GM18873 (cell line): ENCODE measurements at regions not wholly inside any gene's neighbourhood (a gene's known extent, or its start where the extent isn't known, plus 50 kb on each side); places are given as distances from the start of the nearest gene placed in this dataset.
"Not testable (repeated sequence)": the region's sequence is repeated elsewhere in the genome, so short reads cannot be mapped to it uniquely, and the experiment has no call there.

Experiments
- ATAC-seq: cut with Tn5 transposase; IDR thresholded peaks from one replicate; pipeline ENCODE4 v1.9.1; 2021; ENCODE audit warnings: mild to moderate bottlenecking, moderate library complexity, moderate number of reproducible peaks; ENCODE audit not compliant: unreplicated experiment, low FRiP score

DNA sequence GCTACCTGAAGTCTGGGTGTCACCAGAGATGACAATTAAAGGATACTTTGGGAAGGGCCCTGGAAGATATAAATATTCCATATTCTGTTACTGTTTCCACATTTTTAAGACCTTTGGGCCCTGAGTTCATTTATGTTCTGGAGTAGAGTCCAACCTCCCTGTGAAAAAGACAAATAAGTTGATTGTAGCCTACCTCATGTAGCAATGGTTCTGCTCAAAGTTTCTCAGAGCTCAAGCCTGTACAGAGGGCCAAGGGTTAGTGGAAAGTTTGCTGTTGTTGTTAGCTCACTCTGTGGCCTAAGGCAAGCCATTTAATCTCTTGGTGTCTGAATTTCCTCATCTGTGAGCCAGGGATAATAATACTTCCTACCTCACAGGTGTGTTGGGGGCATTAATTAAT is 284.7 kb upstream of the DDHD1 start:
- no peak for ATAC-seq

- no peak for ATAC-seq
Measured at GRCh38 chr14:53432378-53432802, 279.3 kb upstream of the DDHD1 start.

- no peak for ATAC-seq
Measured at GRCh38 chr14:53430870-53431269, 277.7 kb upstream of the DDHD1 start.

- no peak for ATAC-seq
Measured at GRCh38 chr14:53412819-53413675, 259.9 kb upstream of the DDHD1 start.

- ATAC-seq: no peak
Measured at GRCh38 chr14:53411125-53411524, 258.0 kb upstream of the DDHD1 start.

GRCh38 chr14:53409969-53410368 is 256.8 kb upstream of the DDHD1 start:
- ATAC-seq: no peak

GRCh38 chr14:53409289-53409688 is 256.2 kb upstream of the DDHD1 start:
- ATAC-seq: no peak

DNA sequence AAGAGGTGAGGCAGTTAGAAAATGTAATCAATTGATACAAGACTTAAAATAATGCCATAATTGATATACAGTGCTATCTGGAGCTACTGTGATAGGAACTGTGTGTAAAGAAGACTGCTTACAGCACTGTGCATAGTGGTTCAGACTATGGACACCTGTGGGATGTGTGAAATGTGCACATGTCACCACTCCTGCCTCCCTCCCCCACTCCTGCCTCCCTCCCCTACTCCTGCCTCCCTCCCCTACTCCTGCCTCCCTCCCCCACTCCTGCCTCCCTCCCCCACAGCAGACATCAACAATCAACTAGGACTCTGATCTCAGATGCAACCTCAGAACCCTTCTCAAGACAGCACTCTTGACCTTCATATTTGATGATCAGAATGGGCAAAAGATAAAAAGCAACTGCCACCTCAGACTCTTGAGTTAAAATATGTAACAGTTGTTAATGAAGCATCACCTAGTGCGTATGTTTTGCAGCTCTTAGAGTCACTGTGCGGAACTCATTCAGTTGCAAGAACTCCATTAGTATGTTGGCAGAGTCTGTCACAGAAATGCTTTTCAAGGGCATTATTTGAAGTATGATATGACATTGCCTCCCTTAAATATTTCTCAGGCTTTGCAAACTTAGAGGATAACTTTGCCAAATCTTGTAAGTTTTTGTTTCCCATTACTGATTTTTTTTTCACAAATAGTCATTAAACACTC is 255.2 kb upstream of the DDHD1 start:
- ATAC-seq: no peak

DNA sequence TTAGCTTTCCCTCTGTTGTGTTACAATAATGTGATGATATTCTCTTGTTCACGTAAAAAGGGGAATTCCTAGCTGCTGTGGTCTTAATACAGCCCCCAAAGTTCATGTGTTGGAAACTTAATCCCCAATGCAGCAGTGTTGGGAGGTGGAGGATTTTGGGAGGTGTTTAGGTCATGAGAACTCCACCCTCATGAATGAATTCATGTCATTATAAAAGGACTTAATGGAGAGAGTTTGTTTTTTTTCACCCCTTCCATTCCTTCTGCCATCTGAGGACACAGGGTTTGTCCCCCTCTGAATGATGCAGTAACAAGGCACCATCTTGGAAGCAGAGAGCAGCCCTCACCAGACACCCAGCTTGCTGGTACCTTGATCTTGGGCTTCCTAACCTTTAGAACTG is 253.4 kb upstream of the DDHD1 start:
- no peak for ATAC-seq

GRCh38 chr14:53401646-53402045 is 248.5 kb upstream of the DDHD1 start:
- no peak for ATAC-seq

DNA sequence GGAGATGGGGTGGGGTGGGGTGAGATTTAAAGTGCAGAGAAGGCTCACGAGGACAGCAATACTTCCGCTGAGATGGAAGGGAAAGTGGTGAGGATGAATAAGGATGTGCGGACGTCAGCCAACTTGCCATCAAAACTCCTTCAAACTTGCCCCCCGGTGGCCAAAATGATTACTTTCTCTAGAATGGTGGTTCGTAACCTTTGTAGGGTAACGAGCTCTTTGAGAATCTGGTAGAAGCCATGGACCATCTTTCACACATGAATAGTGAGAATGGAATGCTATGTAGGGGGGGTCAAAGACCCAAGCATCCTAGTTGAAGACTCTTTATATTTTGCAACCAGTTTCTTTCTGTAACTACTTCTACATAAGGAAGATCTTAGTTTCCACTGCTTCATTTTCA is 245.9 kb upstream of the DDHD1 start:
- ATAC-seq: no peak

GRCh38 chr14:53398616-53399015 is 245.5 kb upstream of the DDHD1 start:
- no peak for ATAC-seq

GRCh38 chr14:53395267-53395666 is 242.1 kb upstream of the DDHD1 start:
- ATAC-seq: not testable (repeated sequence)

DNA sequence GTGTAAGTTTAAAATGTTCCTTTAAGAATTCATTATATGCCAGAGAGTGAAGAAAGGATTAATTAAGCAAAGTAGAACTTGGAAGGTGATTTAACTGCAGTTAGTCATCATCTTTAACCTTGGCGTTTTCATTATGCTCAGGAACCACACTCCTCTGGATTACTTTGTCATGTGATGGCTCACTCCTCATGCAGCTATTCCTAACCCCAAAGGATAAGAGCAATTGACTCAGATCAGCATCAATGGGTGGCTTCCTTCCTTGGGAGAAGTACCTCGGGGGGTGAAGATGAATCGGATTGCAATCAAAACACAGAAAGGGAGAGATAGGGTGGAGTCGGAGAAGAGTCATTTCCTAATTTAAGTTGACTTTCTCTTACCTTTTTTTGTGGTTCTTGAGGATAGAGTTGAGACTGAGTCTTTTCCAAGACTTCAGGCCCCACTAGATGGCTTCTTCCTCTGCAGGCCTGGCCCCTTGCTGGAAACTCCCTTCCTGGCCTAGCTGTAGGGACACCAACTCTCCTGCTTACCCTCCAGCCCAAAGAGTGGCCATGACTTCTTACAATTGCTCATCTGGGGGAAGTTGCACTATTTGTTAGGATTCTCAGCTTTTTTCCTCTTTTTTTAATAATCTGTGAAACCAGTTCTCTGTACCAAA is 238.6 kb upstream of the DDHD1 start:
- ATAC-seq: no peak

DNA sequence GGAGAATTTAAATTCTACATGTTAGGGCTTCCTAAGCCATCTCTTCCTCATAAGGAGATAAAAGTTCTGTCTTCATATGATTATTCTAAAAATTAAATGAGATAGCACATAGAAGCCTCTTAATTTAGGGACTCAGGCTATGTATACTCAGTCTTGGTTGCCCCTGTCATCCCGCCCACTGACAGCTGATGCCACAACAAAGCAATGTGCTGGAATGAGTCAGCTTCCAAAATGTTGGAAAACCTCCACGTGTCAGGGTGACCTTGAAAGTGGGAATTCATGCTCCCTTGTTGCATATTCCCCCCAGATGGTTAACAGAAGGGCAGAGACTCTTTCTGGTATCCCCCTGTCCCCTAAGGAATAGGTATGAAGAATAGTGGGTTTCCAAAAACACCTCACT is 238.0 kb upstream of the DDHD1 start:
- ATAC-seq: no peak

GRCh38 chr14:53390008-53390407 is 236.9 kb upstream of the DDHD1 start:
- no peak for ATAC-seq

DNA sequence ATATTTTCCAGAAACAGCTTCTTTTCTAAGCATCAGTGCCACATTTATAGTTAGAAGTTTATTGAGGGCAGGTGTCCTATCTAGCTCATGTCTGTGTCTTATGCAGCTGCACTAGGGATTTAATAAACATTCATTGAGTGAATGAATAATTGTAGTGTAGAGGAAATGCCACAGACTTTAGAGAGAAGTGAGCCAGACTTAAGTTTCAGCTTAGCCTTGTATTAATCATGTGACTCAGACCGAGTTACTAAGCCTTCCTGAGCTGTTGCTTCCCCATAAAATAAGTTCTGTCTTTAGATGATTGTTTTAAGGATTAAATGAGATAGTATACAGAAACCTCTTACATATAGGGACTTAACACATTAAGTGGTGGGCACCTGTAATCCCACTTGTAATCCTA is 236.1 kb upstream of the DDHD1 start:
- ATAC-seq: no peak

GRCh38 chr14:53386362-53386761 is 233.2 kb upstream of the DDHD1 start:
- ATAC-seq: no peak

DNA sequence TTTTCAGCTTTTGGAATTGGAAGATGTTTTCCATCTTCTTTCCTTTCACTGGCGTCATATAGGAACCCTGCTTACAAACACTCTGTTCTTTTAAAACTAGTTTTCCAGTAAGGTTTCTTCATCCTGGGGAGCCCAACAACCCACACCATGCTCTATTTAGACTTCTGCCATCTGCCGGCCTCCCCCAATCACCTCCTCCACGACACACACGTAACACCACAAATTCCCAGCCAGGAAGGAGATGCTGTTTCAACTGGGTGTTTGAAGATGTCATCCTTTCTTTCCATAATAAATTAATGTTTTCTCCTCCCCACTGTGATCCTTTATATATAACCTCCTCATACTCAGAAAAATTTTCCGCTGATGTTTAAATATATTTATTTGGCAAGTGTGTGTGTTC is 231.4 kb upstream of the DDHD1 start:
- no peak for ATAC-seq

- no peak for ATAC-seq
Measured at GRCh38 chr14:53384073-53384472, 230.9 kb upstream of the DDHD1 start.

GRCh38 chr14:53381895-53382294 is 228.8 kb upstream of the DDHD1 start:
- no peak for ATAC-seq
